Fibroblast of skin of abdomen (primary cell): ENCODE measurements at regions not wholly inside any gene's neighbourhood (a gene's known extent, or its start where the extent isn't known, plus 50 kb on each side); places are given as distances from the start of the nearest gene placed in this dataset.

Source experiments
- DNase-seq: peaks from one replicate; pipeline ENCODE4 v3.0.0-alpha.2; 2013

- no peak for DNase-seq
Measured at GRCh38 chr3:73927203-73927570, 302.4 kb upstream of the PDZRN3 start.

GRCh38 chr3:73926360-73927202 is 301.8 kb upstream of the PDZRN3 start:
- no peak for DNase-seq

- DNase-seq, result no peak
Measured at GRCh38 chr3:73925011-73925410, 300.3 kb upstream of the PDZRN3 start.

GRCh38 chr3:73924048-73924447 is 299.3 kb upstream of the PDZRN3 start:
- DNase-seq, result no peak

- no peak for DNase-seq
Measured at GRCh38 chr3:73917643-73918042, 292.9 kb upstream of the PDZRN3 start.

GRCh38 chr3:73915886-73916285 is 291.1 kb upstream of the PDZRN3 start:
- DNase-seq, result no peak

GRCh38 chr3:73908218-73908617 is 283.5 kb upstream of the PDZRN3 start:
- no peak for DNase-seq

- no peak for DNase-seq
Measured at GRCh38 chr3:73901686-73902085, 276.9 kb upstream of the PDZRN3 start.

GRCh38 chr3:73894474-73895213 is 269.9 kb upstream of the PDZRN3 start:
- DNase-seq, result no peak

- no peak for DNase-seq
Measured at GRCh38 chr3:73893089-73893488, 268.3 kb upstream of the PDZRN3 start.

- DNase-seq, result no peak
Measured at GRCh38 chr3:73885862-73886261, 261.1 kb upstream of the PDZRN3 start.

- DNase-seq, result no peak
Measured at GRCh38 chr3:73884361-73884760, 259.6 kb upstream of the PDZRN3 start.

GRCh38 chr3:73883497-73883896 is 258.8 kb upstream of the PDZRN3 start:
- DNase-seq, result no peak

- no peak for DNase-seq
Measured at GRCh38 chr3:73874606-73875369, 250.0 kb upstream of the PDZRN3 start.

- no peak for DNase-seq
Measured at GRCh38 chr3:73874161-73874560, 249.4 kb upstream of the PDZRN3 start.

- peak; percentile 45 for DNase-seq
Measured at GRCh38 chr3:73868688-73869315, 244.1 kb upstream of the PDZRN3 start.

- no peak for DNase-seq
Measured at GRCh38 chr3:73867524-73867923, 242.8 kb upstream of the PDZRN3 start.

GRCh38 chr3:73866846-73867245 is 242.1 kb upstream of the PDZRN3 start:
- peak; percentile 8 for DNase-seq

- no peak for DNase-seq
Measured at GRCh38 chr3:73863546-73864079, 238.9 kb upstream of the PDZRN3 start.

GRCh38 chr3:73855813-73856212 is 231.1 kb upstream of the PDZRN3 start:
- DNase-seq, result no peak

- DNase-seq, result peak; percentile 37
Measured at GRCh38 chr3:73848173-73848906, 223.6 kb upstream of the PDZRN3 start.

- no peak for DNase-seq
Measured at GRCh38 chr3:73846951-73847350, 222.2 kb upstream of the PDZRN3 start.
